H1 (cell line): ENCODE measurements at regions not wholly inside any gene's neighbourhood (a gene's known extent, or its start where the extent isn't known, plus 50 kb on each side); places are given as distances from the start of the nearest gene placed in this dataset.

ENCODE experiments used
- CTCF ChIA-PET: fragments of 300-600 bp; sonication (Branson Sonifier 250); formaldehyde crosslinking; loops from one replicate; lab custom pipeline; 2021; ENCODE audit not compliant: partially characterized antibody; lab: Charles Lee
- POLR2A ChIA-PET: fragments of 300-600 bp; sonication (Branson Sonifier 250); formaldehyde crosslinking; loops from one replicate; lab custom pipeline; 2021; ENCODE audit warnings: inconsistent platforms; ENCODE audit not compliant: partially characterized antibody; lab: Charles Lee
- DNase-seq, 2 experiments: peaks; one replicate each; pipeline versions ENCODE4 v3.0.0 to v3.0.0-alpha.2; 2010 to 2022; ENCODE audit warnings: low spot score in 2 of 2, low read depth in 1 of 2, mixed read lengths in 1 of 2
- FAIRE-seq: peaks from 2 replicates; lab custom pipeline; 2011; peaks lifted over from hg19 to GRCh38; lab: Jason Lieb, UNC
- H2AFZ ChIP-seq: 2 replicates; pipeline ENCODE4 v1.8.1; 2012; ENCODE audit warnings: low read length, inconsistent platforms
- H2AK5ac ChIP-seq: 2 replicates; pipeline ENCODE4 v1.6.1; 2013; ENCODE audit warnings: low read depth, low read length
- H2BK120ac ChIP-seq: replicated peaks from 2 replicates; pipeline ENCODE3; 2013; ENCODE audit warnings: low read depth, low read length, inconsistent platforms
- H2BK12ac ChIP-seq: 2 replicates; pipeline ENCODE4 v1.6.1; 2013; ENCODE audit warnings: low read depth, low read length
- H2BK15ac ChIP-seq: 2 replicates; pipeline ENCODE4 v1.6.1; 2013; ENCODE audit warnings: low read length
- H2BK20ac ChIP-seq: 2 replicates; pipeline ENCODE4 v1.6.1; 2013; ENCODE audit warnings: low read length
- H2BK5ac ChIP-seq: 2 replicates; pipeline ENCODE4 v1.6.1; 2013; ENCODE audit warnings: low read depth, low read length
- H3K14ac ChIP-seq: 2 replicates; pipeline ENCODE4 v1.6.1; 2013; ENCODE audit warnings: inconsistent platforms; ENCODE audit not compliant: insufficient read length
- H3K18ac ChIP-seq: 2 replicates; pipeline ENCODE4 v1.6.1; 2013; ENCODE audit warnings: low read length; ENCODE audit errors: extremely low read depth
- H3K23ac ChIP-seq: 2 replicates; pipeline ENCODE4 v1.6.1; 2013; ENCODE audit warnings: inconsistent platforms; ENCODE audit not compliant: insufficient read length
- H3K23me2 ChIP-seq: 2 replicates; pipeline ENCODE4 v1.6.1; 2013; ENCODE audit warnings: low read depth, low read length
- H3K27ac ChIP-seq: 2 replicates; pipeline ENCODE4 v1.6.1; 2011; ENCODE audit warnings: low read depth, low read length, inconsistent platforms
- H3K27me3 ChIP-seq, 4 experiments: replicated peaks in 1 of 4; 1 replicate in 1 of 4; 2 replicates in 3 of 4; pipeline versions ENCODE4 v1.6.1 to v1.8.1; 2011 to 2013; ENCODE audit warnings: low read length in 3 of 4, mild to moderate bottlenecking in 3 of 4, inconsistent platforms in 2 of 4, mixed read lengths in 2 of 4, moderate library complexity in 1 of 4; ENCODE audit not compliant: control insufficient read depth in 3 of 4, insufficient read depth in 3 of 4; ENCODE audit errors: extremely low read depth in 1 of 4
- H3K36me3 ChIP-seq, 4 experiments: 2 replicates each; pipeline versions ENCODE4 v1.6.1 to v1.8.1; 2011 to 2013; ENCODE audit warnings: mild to moderate bottlenecking in 4 of 4, low read length in 3 of 4, moderate library complexity in 2 of 4, control low read depth in 1 of 4, inconsistent platforms in 1 of 4; ENCODE audit not compliant: insufficient read depth in 4 of 4, control insufficient read depth in 2 of 4
- H3K4ac ChIP-seq: replicated peaks from 2 replicates; pipeline ENCODE3; 2013; ENCODE audit warnings: low read length, low read depth, mixed read lengths, inconsistent platforms; ENCODE audit not compliant: insufficient read length
- H3K4me1 ChIP-seq, 4 experiments: replicated peaks in 1 of 4; 1 replicate in 1 of 4; 2 replicates in 3 of 4; pipeline versions ENCODE4 v1.6.1 to v1.8.1; 2011 to 2013; ENCODE audit warnings: low read length in 3 of 4, inconsistent platforms in 2 of 4, mixed read lengths in 1 of 4; ENCODE audit not compliant: insufficient read depth in 4 of 4, control insufficient read depth in 3 of 4
- H3K4me2 ChIP-seq, 2 experiments: 2 replicates each; pipeline versions ENCODE4 v1.6.1 to v1.8.1; 2011 to 2013; ENCODE audit warnings: low read depth in 2 of 2, low read length in 2 of 2, control low read depth in 1 of 2, inconsistent platforms in 1 of 2, mild to moderate bottlenecking in 1 of 2; ENCODE audit not compliant: insufficient read depth in 1 of 2
- H3K4me3 ChIP-seq, 4 experiments: fragments of 200-600, 300-600 bp in 1 of 4; sonication (generic), shearing (Covaris generic), sonication (Bioruptor Twin) in 1 of 4; 2 replicates each; pipeline versions ENCODE4 v1.5.1 to v1.8.1; 2011 to 2016; ENCODE audit warnings: low read length in 4 of 4, low read depth in 3 of 4, control low read depth in 2 of 4, inconsistent platforms in 2 of 4, mild to moderate bottlenecking in 2 of 4, mixed read lengths in 1 of 4, moderate library complexity in 1 of 4; ENCODE audit not compliant: insufficient read depth in 2 of 4; ENCODE audit errors: extremely low read depth in 1 of 4
- H3K56ac ChIP-seq: replicated peaks from 2 replicates; pipeline ENCODE3; 2013; ENCODE audit warnings: low read depth, mild to moderate bottlenecking, mixed read lengths, low read length, inconsistent platforms; ENCODE audit not compliant: insufficient read length
- H3K79me1 ChIP-seq: 2 replicates; pipeline ENCODE4 v1.6.1; 2013; ENCODE audit warnings: low read depth, low read length, control low read depth
- H3K79me2 ChIP-seq, 2 experiments: 2 replicates each; pipeline versions ENCODE4 v1.6.1 to v1.8.1; 2012 to 2013; ENCODE audit warnings: low read length in 2 of 2, mild to moderate bottlenecking in 2 of 2, inconsistent platforms in 1 of 2; ENCODE audit not compliant: insufficient read depth in 2 of 2, control insufficient read depth in 1 of 2
- H3K9ac ChIP-seq, 4 experiments: replicated peaks in 1 of 4; 1 replicate in 1 of 4; 2 replicates in 3 of 4; pipeline versions ENCODE4 v1.6.1 to v1.8.1; 2011 to 2013; ENCODE audit warnings: low read depth in 3 of 4, low read length in 3 of 4, control low read depth in 2 of 4, mild to moderate bottlenecking in 2 of 4, moderate library complexity in 2 of 4, inconsistent platforms in 1 of 4; ENCODE audit errors: extremely low read depth in 1 of 4
- H3K9me3 ChIP-seq, 2 experiments: 2 replicates each; pipeline versions ENCODE4 v1.6.1 to v1.8.1; 2012 to 2013; ENCODE audit warnings: mild to moderate bottlenecking in 2 of 2, moderate library complexity in 2 of 2, control low read depth in 1 of 2, inconsistent platforms in 1 of 2, low read depth in 1 of 2, low read length in 1 of 2, mixed read lengths in 1 of 2; ENCODE audit not compliant: insufficient read depth in 2 of 2
- H4K20me1 ChIP-seq, 2 experiments: replicated peaks in 1 of 2; 2 replicates each; pipeline versions ENCODE3 to v1.8.1; 2011 to 2013; ENCODE audit warnings: inconsistent platforms in 2 of 2, low read length in 2 of 2, mild to moderate bottlenecking in 1 of 2; ENCODE audit not compliant: insufficient read depth in 2 of 2, control insufficient read depth in 1 of 2
- H4K5ac ChIP-seq: 2 replicates; pipeline ENCODE4 v1.6.1; 2013; ENCODE audit warnings: low read length, low read depth, mixed read lengths, inconsistent platforms; ENCODE audit not compliant: insufficient read length
- H4K8ac ChIP-seq: 2 replicates; pipeline ENCODE4 v1.8.0; 2013; ENCODE audit warnings: mild to moderate bottlenecking, moderate library complexity, low read length, inconsistent platforms; ENCODE audit not compliant: insufficient read depth; ENCODE audit errors: extremely low read depth
- H4K91ac ChIP-seq: replicated peaks from 2 replicates; pipeline ENCODE3; 2013; ENCODE audit warnings: low read length, mixed read lengths, inconsistent platforms; ENCODE audit not compliant: insufficient read length
- BCL11A ChIP-seq, 2 experiments: IDR thresholded peaks; one replicate each; pipeline ENCODE4 v1.6.1; 2011; ENCODE audit warnings: low read depth in 2 of 2, low read length in 2 of 2, mild to moderate bottlenecking in 2 of 2
- CBX8 ChIP-seq: fragments of 300-800, 300-1000 bp; sonication (generic); IDR thresholded peaks from 2 replicates; pipeline ENCODE4 v1.7.1; 2016; ENCODE audit warnings: low read depth, low read length, borderline replicate concordance
- CEBPB ChIP-seq: IDR thresholded peaks from 2 replicates; pipeline ENCODE4 v1.6.1; 2012; ENCODE audit warnings: low read depth, low read length
- CREB1 ChIP-seq: IDR thresholded peaks from 2 replicates; pipeline ENCODE4 v1.6.1; 2012; ENCODE audit warnings: inconsistent platforms
- CTBP2 ChIP-seq: IDR thresholded peaks from 2 replicates; pipeline ENCODE4 v1.7.0; 2011; ENCODE audit warnings: borderline replicate concordance, mild to moderate bottlenecking, moderate library complexity, mixed read lengths, low read length; ENCODE audit not compliant: insufficient read depth, insufficient read length
- EGR1 ChIP-seq: IDR thresholded peaks from 2 replicates; pipeline ENCODE4 v1.6.1; 2011; ENCODE audit warnings: low read depth, low read length, borderline replicate concordance
- EP300 ChIP-seq, 2 experiments: IDR thresholded peaks; 1 replicate in 1 of 2; 2 replicates in 1 of 2; pipeline ENCODE4 v1.6.1; 2011 to 2012; ENCODE audit warnings: low read depth in 2 of 2, low read length in 2 of 2, mild to moderate bottlenecking in 2 of 2, borderline replicate concordance in 1 of 2, inconsistent platforms in 1 of 2, moderate library complexity in 1 of 2
- EZH2 ChIP-seq: fragments of 200-600 bp; sonication (generic); IDR thresholded peaks from 2 replicates; pipeline ENCODE4 v1.7.1; 2012; ENCODE audit warnings: low read depth, mild to moderate bottlenecking, moderate library complexity, low read length, inconsistent platforms; ENCODE audit not compliant: severe bottlenecking
- MAFK ChIP-seq: IDR thresholded peaks from 2 replicates; pipeline ENCODE4 v1.6.1; 2012; ENCODE audit warnings: low read depth, mild to moderate bottlenecking, improper control_type of control experiment, low read length
- POLR2AphosphoS5 ChIP-seq: IDR thresholded peaks from 2 replicates; pipeline ENCODE4 v1.6.1; 2011; ENCODE audit warnings: low read depth, low read length
- TAF7 ChIP-seq: optimal IDR thresholded peaks from 2 replicates; pipeline ENCODE3; 2011; ENCODE audit warnings: low read depth, mild to moderate bottlenecking, inconsistent platforms, low read length, moderate library complexity, borderline replicate concordance
- WGBS, 2 experiments: shearing (Covaris generic) in 1 of 2; methylation state at CpG; one replicate each; pipeline versions ENCODE4 v1.1.6 to v1.1.7; 2013 to 2015; ENCODE audit warnings: low lambda C conversion rate in 2 of 2, mixed read lengths in 2 of 2, inconsistent platforms in 1 of 2, low coverage in 1 of 2, missing lambda C conversion rate in 1 of 2; ENCODE audit not compliant: insufficient replicate concordance in 2 of 2, insufficient coverage in 1 of 2, insufficient read length in 1 of 2; ENCODE audit errors: extremely low coverage in 1 of 2, missing lambda C conversion rate in 1 of 2; 5-methylcytosine and 5-hydroxymethylcytosine counted together
- TF ChIP-seq, protein P1 (sequence below): IDR thresholded peaks from 2 replicates; pipeline ENCODE4 v1.6.1; 2012; ENCODE audit warnings: inconsistent platforms

DNA sequence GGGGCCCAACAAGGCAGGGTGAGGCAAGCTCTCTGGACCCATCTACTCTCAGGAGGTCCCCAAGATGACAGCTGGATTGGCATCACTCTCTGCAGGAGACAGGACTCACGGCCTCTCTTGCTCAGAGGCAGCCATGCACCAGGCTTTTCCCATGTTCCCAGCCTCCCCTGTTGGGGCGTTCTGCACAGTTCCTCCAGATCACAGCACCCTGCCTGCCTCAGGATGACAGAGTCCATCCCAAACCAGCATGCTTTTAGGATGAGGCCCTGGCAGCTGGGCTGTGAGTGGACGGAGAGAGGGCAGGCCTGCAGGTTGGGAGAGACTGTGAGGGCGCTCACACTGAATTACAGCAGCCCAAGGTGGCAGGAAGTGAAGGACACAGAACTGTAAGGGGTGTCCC lies 143.2 kb upstream of the MLN start:
- no peak overlapping the region for H4K91ac ChIP-seq
- H2AK5ac ChIP-seq, result no peak overlapping the region
- no peaks in the 10 kb centered on the region for H3K23me2 ChIP-seq
- no peak for DNase-seq
- no peaks in the 10 kb centered on the region for H3K79me1 ChIP-seq
- H2BK5ac ChIP-seq, result 0 out of 2 replicates have a peak overlapping the region, but pooled peaks have one; percentile 30
- H4K5ac ChIP-seq, result no peak overlapping the region
- H3K36me3 ChIP-seq, result no peaks in the 10 kb centered on the region
- no peak overlapping the region for H3K4ac ChIP-seq
- no peak overlapping the region for H3K4me2 ChIP-seq
- H3K4me3 ChIP-seq, result no peak overlapping the region
- H4K20me1 ChIP-seq, result no peaks in the 10 kb centered on the region
- CTCF ChIA-PET, result interaction anchor here (0.6 to 9.5 kb wide), 10 partner anchors 8 to 196 kb away, joined by 3 to 112 read pairs (median 5); no protein-coding TSS in a partner anchor
- WGBS, 2 experiments, result 81% methylated on average over 4 of the region's 4 CpGs; no CpG with 5 or more reads in 1 of the 2 experiments
- no peak overlapping the region for H3K56ac ChIP-seq
- H3K14ac ChIP-seq, result no peak overlapping the region
- no peaks in the 10 kb centered on the region for H3K79me2 ChIP-seq
- POLR2A ChIA-PET, result interaction anchor here (0.9 kb wide), 1 partner anchor 19 kb away, joined by 3 read pairs; no protein-coding TSS in a partner anchor
- H2BK120ac ChIP-seq, result no peak overlapping the region
- no peak overlapping the region for H2AFZ ChIP-seq
- no peak overlapping the region for H4K8ac ChIP-seq
- no peak overlapping the region for H3K27ac ChIP-seq
- no peaks in the 10 kb centered on the region for H3K9me3 ChIP-seq
- peaks cover 0 to 12% (median 8%) of the 10 kb centered on the region in 4 experiments; a peak in 6 of 7 replicates for H3K4me1 ChIP-seq
- FAIRE-seq, result no peak
- TF ChIP-seq CREB1, result no peak
- TF ChIP-seq, protein P1, sequence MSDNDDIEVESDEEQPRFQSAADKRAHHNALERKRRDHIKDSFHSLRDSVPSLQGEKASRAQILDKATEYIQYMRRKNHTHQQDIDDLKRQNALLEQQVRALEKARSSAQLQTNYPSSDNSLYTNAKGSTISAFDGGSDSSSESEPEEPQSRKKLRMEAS, result no peak
- no peak for TF ChIP-seq BCL11A (IDR thresholded peaks at IDR 0.05; ENCODE audit: low read depth in 2 of 2, low read length in 2 of 2)
- TF ChIP-seq POLR2AphosphoS5, result no peak
- TF ChIP-seq EP300 (IDR thresholded peaks at IDR 0.05; ENCODE audit: borderline replicate concordance in 1 of 2, low read depth in 2 of 2, low read length in 2 of 2), result no peak
- TF ChIP-seq CEBPB, result no peak
- no peak for TF ChIP-seq EZH2
- no peak for TF ChIP-seq TAF7
- TF ChIP-seq CBX8, result no peak
- TF ChIP-seq EGR1, result no peak
- TF ChIP-seq CTBP2, result no peak
- TF ChIP-seq MAFK, result no peak
- no peak overlapping the region for H3K18ac ChIP-seq
- no peak overlapping the region for H2BK20ac ChIP-seq
- no peak overlapping the region for H3K23ac ChIP-seq
- no peaks in the 10 kb centered on the region; a peak in 3 of 7 replicates for H3K27me3 ChIP-seq
- no peak overlapping the region for H3K9ac ChIP-seq
- no peak overlapping the region; the same call in 1 of the 2 replicates for H2BK15ac ChIP-seq
- no peak overlapping the region for H2BK12ac ChIP-seq
